ENCODE measurements at regions not wholly inside any gene's neighbourhood (a gene's known extent, or its start where the extent isn't known, plus 50 kb on each side); places are given as distances from the start of the nearest gene placed in this dataset.

- TF ChIP-seq ZBED1 (IDR thresholded peaks at IDR 0.05; ENCODE audit: borderline replicate concordance) (no peak), TCF12 (IDR thresholded peaks at IDR 0.05; ENCODE audit: low read depth, low read length) (no peak), JUND (IDR thresholded peaks at IDR 0.05; ENCODE audit: low read depth, low read length) (no peak), CBFB (IDR thresholded peaks at IDR 0.05; ENCODE audit: low read depth) (no peak), CTCF (IDR thresholded peaks at IDR 0.05 in 2 of 3, conservative IDR thresholded peaks at IDR 0.05 in 1 of 3; ENCODE audit: control insufficient read depth in 2 of 3, extremely low read depth in 1 of 3, insufficient read depth in 1 of 3, low read depth in 3 of 3, low read length in 3 of 3) (no peak), TAF1 (IDR thresholded peaks at IDR 0.05; ENCODE audit: borderline replicate concordance, low read depth, low read length) (no peak)
- TF ChIP-seq, protein P1, sequence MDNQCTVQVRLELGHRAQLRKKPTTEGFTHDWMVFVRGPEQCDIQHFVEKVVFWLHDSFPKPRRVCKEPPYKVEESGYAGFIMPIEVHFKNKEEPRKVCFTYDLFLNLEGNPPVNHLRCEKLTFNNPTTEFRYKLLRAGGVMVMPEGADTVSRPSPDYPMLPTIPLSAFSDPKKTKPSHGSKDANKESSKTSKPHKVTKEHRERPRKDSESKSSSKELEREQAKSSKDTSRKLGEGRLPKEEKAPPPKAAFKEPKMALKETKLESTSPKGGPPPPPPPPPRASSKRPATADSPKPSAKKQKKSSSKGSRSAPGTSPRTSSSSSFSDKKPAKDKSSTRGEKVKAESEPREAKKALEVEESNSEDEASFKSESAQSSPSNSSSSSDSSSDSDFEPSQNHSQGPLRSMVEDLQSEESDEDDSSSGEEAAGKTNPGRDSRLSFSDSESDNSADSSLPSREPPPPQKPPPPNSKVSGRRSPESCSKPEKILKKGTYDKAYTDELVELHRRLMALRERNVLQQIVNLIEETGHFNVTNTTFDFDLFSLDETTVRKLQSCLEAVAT (IDR thresholded peaks at IDR 0.05): no peak
These were observed 183.7 kb upstream of the LMCD1 start for GRCh38 chr3:8317661-8318649.
